ENCODE measurements at regions not wholly inside any gene's neighbourhood (a gene's known extent, or its start where the extent isn't known, plus 50 kb on each side); places are given as distances from the start of the nearest gene placed in this dataset.

- DNase-seq (ENCODE audit: low spot score), result no peak
These were observed 335.1 kb upstream of the RGMA start for GRCh38 chr15:93424131-93424530.

GRCh38 chr15:93422476-93422875 lies 333.5 kb upstream of the RGMA start:
- DNase-seq (ENCODE audit: low spot score), result no peak

DNA sequence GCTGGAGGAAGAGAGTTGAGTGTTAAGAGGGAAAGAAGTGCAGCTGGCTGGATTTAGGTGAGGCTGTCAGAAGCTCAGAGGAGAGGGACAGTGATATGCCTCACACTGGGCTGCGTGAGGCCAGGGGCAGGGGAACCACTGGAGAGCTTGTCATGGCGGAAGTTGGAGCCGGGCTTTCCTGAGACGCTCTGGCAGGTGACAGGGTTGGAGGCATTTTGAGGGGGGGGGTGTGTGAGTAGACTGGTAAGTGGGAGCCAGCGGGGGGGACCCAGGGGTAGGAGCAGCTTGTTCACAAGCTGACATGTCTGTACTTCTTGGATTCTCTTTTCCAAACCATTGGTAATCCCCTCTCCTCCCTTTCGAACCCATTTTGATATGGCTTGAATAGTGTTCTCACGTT lies 331.5 kb upstream of the RGMA start:
- DNase-seq (ENCODE audit: low spot score), result no peak

GRCh38 chr15:93420050-93420452 lies 331.0 kb upstream of the RGMA start:
- no peak for DNase-seq (ENCODE audit: low spot score)

DNA sequence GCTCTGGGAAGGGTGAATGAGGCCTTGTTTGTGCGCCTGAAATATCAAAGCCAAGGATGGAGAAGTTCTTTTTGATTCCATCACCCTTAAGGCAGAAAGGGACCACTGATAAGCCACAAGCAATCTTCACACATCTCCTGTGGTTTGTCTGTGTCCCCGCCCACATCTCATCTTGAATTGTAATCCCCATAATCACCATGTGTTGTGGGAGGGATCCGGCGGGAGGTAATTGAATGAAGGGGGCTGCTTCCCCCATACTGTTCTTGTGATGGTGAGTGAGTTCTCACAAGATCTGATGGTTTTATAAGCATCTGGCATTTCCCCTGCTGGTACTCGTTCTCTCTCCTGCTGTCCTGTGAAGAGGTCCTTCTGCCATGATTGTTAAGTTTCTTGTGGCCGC lies 329.6 kb upstream of the RGMA start:
- DNase-seq (ENCODE audit: low spot score), result no peak

GRCh38 chr15:93417631-93418030 lies 328.6 kb upstream of the RGMA start:
- no peak for DNase-seq (ENCODE audit: low spot score)

GRCh38 chr15:93417156-93417555 lies 328.1 kb upstream of the RGMA start:
- no peak for DNase-seq (ENCODE audit: low spot score)

- no peak for DNase-seq (ENCODE audit: low spot score)
These were observed 326.6 kb upstream of the RGMA start for GRCh38 chr15:93415576-93415975.

DNA sequence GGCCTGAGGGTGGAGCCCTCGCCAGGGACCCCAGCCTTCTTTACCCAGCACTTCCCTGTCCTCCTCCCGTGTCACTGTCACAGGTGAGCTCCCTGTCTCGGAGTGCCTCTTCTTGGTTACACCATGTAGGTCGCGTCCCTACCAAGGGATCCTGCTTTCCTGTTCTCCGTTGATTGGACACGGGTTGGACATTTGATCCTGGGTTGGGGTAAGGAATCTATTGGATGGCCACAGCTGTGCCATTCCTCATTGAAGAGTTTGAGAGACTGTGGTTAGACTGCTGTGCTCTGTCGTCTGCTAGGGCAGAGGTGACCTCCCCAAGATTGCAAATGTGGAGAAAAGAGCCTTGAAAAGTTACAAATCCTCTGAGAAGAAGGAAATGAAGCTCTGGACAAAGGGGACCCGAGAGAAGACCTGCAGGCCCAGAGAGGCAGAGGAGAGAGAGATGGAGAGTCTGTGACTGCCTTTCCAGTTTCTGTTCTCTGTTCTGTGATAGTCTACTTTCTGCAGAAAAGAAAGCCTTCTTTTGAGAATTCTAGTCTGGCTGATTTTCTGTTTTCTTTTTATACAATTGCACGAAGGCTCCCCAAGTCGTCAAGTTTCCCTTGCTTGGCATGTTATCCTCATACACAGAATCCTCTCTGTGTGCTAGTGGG lies 325.7 kb upstream of the RGMA start:
- no peak for DNase-seq (ENCODE audit: low spot score)

DNA sequence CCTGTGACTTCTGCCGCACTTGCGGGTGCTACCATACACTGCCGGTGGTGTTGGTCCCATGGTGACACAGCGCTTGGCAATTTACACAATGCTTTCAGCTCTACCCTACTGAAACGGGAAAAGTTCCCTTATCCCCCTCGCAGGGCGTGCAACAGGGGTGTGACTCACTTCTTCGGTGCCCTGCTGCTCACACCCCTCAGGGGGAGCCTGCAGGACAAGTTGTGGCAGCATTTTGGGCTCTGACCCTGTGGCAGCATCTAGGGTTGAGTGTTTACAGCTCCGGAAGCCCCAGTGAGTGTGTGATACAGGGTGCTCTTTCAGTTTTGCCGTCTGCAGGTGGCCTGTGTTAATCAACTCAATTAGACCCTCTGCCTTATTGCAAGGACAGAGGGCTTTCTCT lies 324.7 kb upstream of the RGMA start:
- DNase-seq (ENCODE audit: low spot score), result no peak

GRCh38 chr15:93399121-93399520 lies 310.1 kb upstream of the RGMA start:
- DNase-seq (ENCODE audit: low spot score), result no peak

GRCh38 chr15:93389211-93389610 lies 300.2 kb upstream of the RGMA start:
- DNase-seq (ENCODE audit: low spot score), result no peak

DNA sequence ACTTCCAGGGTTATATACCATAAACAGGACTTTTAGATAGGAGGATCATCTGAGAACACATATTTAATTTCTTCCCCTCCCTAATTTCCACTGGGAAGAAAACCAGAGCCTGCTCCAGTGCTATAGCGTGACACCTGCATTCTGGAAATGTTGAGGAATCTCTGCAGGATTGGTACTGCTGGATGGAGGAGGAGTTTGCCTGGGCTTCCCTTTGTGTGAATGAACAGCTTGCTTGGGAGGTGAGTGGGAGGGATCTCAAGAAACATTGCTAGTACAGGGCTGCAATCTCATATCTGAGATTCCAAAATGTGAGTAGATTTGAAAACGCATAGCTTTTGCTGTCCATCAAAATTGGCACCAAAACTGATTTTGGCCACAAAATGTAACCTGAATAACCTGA lies 295.9 kb upstream of the RGMA start:
- no peak for DNase-seq (ENCODE audit: low spot score)

DNA sequence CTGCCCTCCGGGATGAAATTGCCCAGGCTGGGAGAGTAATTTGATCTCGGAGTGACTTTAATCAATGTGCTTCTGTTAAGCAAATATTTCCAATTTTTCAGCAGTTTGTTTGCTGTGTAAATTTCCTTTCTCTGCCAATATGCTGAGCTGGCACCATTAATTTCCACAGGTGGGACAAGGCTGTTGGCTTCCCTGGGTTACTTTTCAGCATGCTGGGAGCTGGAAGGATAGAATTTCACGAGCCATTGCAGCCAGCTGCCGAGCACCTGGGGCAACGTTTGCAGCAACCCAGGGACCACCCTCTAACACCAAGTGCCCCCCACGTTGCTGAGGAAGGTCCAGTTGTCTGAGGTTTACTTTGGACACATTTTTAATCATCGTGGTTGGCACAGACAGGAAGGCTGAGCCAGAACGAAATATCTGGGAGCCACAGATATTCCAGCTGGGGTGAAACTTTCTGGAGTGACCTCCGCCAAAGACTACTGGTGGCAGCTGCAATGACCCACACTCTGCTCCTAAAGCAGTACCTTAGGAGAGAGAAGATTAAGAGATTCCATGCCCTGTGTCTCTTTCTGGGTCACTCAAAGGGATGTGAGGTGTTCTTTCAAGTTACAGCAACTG lies 293.3 kb upstream of the RGMA start:
- no peak for DNase-seq (ENCODE audit: low spot score)

GRCh38 chr15:93378558-93378957 lies 289.5 kb upstream of the RGMA start:
- DNase-seq (ENCODE audit: low spot score), result no peak

DNA sequence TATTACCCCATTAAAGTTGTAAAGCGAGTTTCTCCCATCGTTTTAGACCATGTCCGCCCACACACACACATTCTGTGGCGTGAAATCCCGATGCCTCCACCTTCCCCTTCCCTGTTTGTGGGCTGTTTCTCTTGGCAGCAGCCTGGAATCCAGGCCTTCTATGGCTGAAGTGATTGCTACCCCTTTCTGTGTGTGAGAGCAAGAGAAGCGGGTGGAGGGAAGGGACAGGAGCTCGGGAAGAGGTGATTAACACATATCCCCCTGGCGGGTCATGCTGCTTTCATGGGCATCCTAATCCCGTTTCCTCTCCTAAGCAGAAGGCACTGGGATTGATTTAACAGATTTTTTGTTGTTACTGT lies 283.8 kb upstream of the RGMA start:
- DNase-seq (ENCODE audit: low spot score), result no peak

DNA sequence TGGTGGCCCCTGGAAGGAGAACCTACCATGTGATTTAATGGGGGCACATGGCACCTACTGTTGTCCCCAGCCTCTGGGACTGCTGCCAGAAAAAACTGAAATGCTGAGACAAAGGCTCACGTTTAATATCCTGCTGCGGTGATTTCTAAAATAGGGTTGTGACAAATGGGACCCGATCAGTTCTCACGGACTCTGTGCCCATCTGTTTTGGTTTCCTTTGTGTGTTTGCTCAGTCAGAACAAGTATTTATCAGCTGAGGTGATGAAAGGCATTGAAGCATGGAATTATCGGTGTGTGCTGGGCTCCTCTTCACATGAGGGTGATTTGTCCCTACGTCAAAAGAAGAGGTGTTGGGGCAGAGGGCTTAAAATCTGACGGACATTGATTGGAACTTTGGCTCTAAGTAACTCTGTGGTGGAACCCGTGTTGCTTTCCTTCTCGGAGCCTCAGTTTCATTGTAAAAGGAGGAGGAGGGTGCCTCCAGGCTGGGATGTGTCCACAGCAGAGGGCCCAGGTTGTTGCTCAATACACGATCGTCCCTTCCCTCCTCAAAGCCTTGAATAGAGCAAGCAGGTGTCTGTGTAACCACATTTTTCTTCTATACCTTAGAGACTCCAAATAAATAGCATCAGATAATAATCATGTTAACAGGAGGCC lies 283.3 kb upstream of the RGMA start:
- DNase-seq (ENCODE audit: low spot score), result no peak

- no peak for DNase-seq (ENCODE audit: low spot score)
These were observed 277.5 kb upstream of the RGMA start for GRCh38 chr15:93366387-93367100.

DNA sequence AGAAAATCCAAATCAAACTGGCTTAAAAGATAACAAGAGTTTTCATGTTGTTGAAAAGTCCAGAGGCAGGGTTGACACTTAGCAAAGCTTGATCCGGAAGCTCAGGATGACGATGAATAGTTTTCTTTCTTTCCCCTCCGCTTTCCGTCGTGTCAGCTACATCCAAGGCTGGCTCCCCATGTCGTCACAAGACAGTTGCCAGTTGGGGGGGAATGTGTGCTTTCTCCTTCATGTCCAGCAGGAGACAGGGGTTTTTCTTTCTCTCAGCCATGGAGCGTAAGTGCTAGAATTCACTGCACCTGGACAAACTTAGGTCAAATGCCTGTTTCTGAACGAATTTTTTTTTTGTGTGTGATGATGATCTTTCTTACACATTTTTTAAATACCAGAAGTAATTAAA lies 273.8 kb upstream of the RGMA start:
- no peak for DNase-seq (ENCODE audit: low spot score)

- no peak for DNase-seq (ENCODE audit: low spot score)
These were observed 273.2 kb upstream of the RGMA start for GRCh38 chr15:93362203-93362602.

- DNase-seq (ENCODE audit: low spot score), result no peak
These were observed 272.7 kb upstream of the RGMA start for GRCh38 chr15:93361703-93362102.

- DNase-seq (ENCODE audit: low spot score), result no peak
These were observed 272.0 kb upstream of the RGMA start for GRCh38 chr15:93360976-93361375.

GRCh38 chr15:93360318-93360717 lies 271.3 kb upstream of the RGMA start:
- DNase-seq (ENCODE audit: low spot score), result no peak

Data from AG08396 (cell line).